22Rv1 (cell line): ENCODE measurements at regions not wholly inside any gene's neighbourhood (a gene's known extent, or its start where the extent isn't known, plus 50 kb on each side); places are given as distances from the start of the nearest gene placed in this dataset.

Source experiments
- H3K27ac ChIP-seq: fragments of 450-650 bp; 2 replicates; pipeline ENCODE4 v1.5.1; 2017
- CTCF ChIP-seq: fragments of 450-650 bp; IDR thresholded peaks from 2 replicates; pipeline ENCODE4 v1.5.1; 2017; ENCODE audit warnings: mild to moderate bottlenecking
- ZFX ChIP-seq: fragments of 450-650 bp; IDR thresholded peaks from 2 replicates; pipeline ENCODE4 v1.6.1; 2017; ENCODE audit warnings: antibody characterized with exemption, borderline replicate concordance

GRCh38 chr10:3977761-3978160 lies 192.8 kb upstream of the KLF6 start:
- H3K27ac ChIP-seq = no peak overlapping the region
- TF ChIP-seq CTCF = no peak
- TF ChIP-seq ZFX = no peak

GRCh38 chr10:3976718-3977117 lies 191.7 kb upstream of the KLF6 start:
- H3K27ac ChIP-seq = no peak overlapping the region

GRCh38 chr10:3976171-3976570 lies 191.2 kb upstream of the KLF6 start:
- H3K27ac ChIP-seq = no peak overlapping the region
- no peak for TF ChIP-seq ZFX
- TF ChIP-seq CTCF = no peak

More at GRCh38 chr10:3976718-3977117, 191.7 kb upstream of the KLF6 start:
- TF ChIP-seq ZFX = no peak
- no peak for TF ChIP-seq CTCF

- H3K27ac ChIP-seq = no peak overlapping the region
- TF ChIP-seq CTCF (no peak), ZFX (no peak)
Observed at GRCh38 chr10:3975016-3975415, 190.0 kb upstream of the KLF6 start.

DNA sequence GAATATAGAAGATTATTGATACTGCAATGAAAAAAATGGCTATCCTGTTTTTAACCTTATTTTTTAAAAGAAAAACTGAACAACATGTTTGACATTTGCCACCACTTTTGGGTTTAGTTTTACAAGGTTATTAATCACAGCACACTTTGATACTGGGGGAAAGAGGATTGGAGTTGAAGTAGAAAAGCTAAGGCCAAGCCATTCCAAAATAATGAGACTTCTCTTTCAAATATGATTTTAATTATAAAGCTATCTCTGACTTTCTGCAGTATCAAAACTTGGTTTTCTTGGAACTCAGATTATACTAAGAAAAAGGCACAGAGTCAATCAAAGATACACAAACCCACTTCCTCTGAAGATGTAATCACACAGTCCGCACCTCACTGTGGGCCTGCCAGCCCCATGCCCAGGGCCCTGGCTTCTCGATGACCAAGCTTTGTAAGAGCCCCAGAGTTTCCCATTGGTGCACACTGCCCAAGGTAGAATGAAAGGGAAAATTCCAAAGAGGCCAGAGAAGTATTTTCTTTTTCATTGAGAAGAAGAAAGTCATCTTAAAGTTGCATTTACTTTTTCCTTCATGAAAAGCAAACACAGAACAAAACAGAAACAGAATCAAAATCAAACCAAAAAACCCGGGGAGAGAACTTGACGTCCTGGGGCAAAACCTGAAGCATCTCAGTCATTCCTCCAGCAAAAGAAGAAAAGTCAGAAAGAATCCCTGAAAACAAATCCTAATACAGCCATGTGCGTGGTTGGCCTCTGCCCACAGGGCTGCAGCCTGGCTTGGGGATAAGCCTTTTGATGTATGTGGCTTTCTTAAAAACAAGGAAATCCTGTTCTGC lies 187.7 kb upstream of the KLF6 start:
- H3K27ac ChIP-seq = no peak overlapping the region
- TF ChIP-seq CTCF = no peak
- TF ChIP-seq ZFX = no peak

DNA sequence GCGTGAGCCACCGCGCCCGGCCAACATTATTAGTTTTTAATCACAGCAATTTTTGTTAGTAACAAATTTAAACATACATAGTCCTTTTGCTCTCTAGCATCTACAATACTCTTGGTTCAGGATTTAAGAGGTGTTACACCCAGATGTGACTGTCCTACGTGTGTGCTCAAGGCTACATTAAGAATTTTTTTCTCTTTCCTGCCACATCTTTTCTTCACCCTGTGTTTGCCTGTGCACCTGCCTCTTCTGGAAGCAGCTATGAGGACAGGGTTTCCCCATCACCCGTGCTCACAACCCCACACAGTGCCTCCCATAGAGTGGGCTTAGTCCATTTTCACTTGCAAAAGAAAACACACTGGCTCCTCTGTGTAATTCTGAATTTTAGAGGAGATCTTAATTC lies 186.7 kb upstream of the KLF6 start:
- TF ChIP-seq CTCF (no peak), ZFX (no peak)
- no peak overlapping the region for H3K27ac ChIP-seq

DNA sequence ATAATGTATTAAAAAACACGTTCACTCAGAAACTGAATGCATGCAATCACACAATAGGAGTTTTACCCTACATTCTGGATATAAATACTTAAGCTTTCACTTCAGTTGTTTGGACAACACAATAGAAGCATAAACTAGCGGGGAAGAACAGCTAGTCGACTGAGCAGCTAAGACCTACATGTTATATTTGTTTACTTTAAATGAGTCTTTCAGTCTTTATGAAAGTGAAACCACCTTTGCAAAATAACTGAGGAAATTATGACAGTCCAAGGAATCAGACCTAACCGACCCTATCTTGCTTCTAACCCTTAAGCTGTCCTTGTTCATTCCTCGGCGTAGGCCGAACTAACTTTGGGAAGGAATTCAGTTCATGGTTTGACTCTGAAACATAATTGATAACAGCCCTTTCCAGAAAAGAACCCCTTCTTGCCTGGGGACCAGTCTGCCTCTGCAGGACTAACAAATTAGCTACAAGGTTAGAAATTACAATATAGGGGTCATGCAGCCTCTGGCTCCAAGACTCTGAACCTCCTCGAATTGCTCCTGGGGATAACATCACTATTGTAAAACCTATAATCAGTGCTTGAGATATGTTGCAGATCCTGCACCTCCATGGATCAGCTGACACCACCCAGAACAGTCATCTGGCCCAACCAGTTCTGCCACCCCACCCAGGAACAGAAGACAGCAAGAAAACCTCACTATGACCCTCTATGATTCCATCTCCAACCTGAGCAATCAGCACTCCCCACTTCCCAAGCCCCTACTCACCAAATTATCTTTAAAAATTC lies 185.1 kb upstream of the KLF6 start:
- no peak overlapping the region for H3K27ac ChIP-seq
- TF ChIP-seq CTCF (no peak), ZFX (no peak)
